ENCODE measurements at regions not wholly inside any gene's neighbourhood (a gene's known extent, or its start where the extent isn't known, plus 50 kb on each side); places are given as distances from the start of the nearest gene placed in this dataset.
"Not testable (repeated sequence)": the region's sequence is repeated elsewhere in the genome, so short reads cannot be mapped to it uniquely, and the experiment has no call there.

DNA sequence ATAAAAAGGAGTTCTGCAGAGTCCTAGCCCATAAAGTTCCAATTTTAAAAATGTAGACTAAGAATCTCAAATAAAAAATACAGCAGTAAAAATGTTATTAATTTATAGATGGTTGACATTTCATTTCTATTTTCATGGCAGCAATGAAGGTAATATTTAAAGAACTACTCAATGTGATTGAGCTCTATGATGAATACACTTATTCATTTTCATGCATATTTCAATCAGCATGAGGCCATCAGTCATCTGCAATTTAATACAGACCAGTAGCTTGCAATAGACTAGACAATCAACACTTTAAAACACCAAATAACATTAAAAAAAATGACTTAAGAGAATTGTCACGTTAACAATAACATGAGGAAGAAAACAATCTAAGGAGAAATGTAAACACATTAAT, 1295.8 kb upstream of the ALCAM start:
- H3K27me3 ChIP-seq: no peaks in the 10 kb centered on the region
- H3K4me1 ChIP-seq: no peaks in the 10 kb centered on the region
- H3K9me3 ChIP-seq: no peaks in the 10 kb centered on the region
- no peak overlapping the region for H3K4me3 ChIP-seq
- no peaks in the 10 kb centered on the region for H3K36me3 ChIP-seq (replicated peaks in 1 of 2; ENCODE audit: insufficient read depth in 1 of 2, low read depth in 2 of 2)
- 43 to 48% methylated on average over 1 of the region's 1 CpG for WGBS, 2 donors
- ATAC-seq (no peak), DNase-seq (no peak)
- no peak for TF ChIP-seq POLR2A (IDR thresholded peaks at IDR 0.05)
- TF ChIP-seq, protein P1, sequence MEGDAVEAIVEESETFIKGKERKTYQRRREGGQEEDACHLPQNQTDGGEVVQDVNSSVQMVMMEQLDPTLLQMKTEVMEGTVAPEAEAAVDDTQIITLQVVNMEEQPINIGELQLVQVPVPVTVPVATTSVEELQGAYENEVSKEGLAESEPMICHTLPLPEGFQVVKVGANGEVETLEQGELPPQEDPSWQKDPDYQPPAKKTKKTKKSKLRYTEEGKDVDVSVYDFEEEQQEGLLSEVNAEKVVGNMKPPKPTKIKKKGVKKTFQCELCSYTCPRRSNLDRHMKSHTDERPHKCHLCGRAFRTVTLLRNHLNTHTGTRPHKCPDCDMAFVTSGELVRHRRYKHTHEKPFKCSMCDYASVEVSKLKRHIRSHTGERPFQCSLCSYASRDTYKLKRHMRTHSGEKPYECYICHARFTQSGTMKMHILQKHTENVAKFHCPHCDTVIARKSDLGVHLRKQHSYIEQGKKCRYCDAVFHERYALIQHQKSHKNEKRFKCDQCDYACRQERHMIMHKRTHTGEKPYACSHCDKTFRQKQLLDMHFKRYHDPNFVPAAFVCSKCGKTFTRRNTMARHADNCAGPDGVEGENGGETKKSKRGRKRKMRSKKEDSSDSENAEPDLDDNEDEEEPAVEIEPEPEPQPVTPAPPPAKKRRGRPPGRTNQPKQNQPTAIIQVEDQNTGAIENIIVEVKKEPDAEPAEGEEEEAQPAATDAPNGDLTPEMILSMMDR (IDR thresholded peaks at IDR 0.05): no peak
- intact Hi-C loops (cut with DNase I): no loop called here
- no peak overlapping the region for H3K27ac ChIP-seq

DNA sequence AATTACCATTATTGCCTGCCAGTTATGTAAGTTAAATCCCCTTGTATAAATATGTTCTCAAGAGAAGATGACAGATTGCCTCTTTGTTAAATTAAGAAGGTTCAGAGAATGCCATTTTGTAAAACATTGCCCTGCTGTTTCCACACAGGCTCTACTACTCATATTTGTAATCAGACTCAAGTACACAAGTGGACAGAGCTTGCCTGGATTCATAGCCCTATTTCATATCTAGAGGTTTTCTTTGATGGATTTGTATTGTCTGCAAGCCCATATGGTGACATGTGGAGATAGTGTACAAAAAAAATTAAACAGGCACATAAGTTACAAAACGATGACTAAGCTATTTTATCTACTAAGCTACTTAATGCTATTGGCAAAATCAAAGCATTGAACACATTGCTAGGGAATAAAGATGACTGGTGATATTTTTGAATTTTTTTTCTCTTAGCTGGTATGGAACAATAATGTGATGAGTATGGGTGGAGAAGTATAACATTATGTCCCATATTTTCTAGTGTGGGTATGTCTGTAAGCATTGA, 1286.6 kb upstream of the ALCAM start:
- Histone ChIP-seq H3K4me3 (no peak overlapping the region), H3K4me1 (no peaks in the 10 kb centered on the region), H3K27ac (no peak overlapping the region), H3K27me3 (no peaks in the 10 kb centered on the region), H3K36me3 (replicated peaks in 1 of 2; ENCODE audit: insufficient read depth in 1 of 2, low read depth in 2 of 2) (no peaks in the 10 kb centered on the region), H3K9me3 (no peaks in the 10 kb centered on the region)
- TF ChIP-seq, protein P1 (IDR thresholded peaks at IDR 0.05): no peak
- TF ChIP-seq POLR2A (IDR thresholded peaks at IDR 0.05): no peak
- DNase-seq (no peak), ATAC-seq (no peak)
- 34 to 39% methylated on average over 1 of the region's 1 CpG for WGBS, 2 donors
- intact Hi-C loops (cut with DNase I): no loop called here

DNA sequence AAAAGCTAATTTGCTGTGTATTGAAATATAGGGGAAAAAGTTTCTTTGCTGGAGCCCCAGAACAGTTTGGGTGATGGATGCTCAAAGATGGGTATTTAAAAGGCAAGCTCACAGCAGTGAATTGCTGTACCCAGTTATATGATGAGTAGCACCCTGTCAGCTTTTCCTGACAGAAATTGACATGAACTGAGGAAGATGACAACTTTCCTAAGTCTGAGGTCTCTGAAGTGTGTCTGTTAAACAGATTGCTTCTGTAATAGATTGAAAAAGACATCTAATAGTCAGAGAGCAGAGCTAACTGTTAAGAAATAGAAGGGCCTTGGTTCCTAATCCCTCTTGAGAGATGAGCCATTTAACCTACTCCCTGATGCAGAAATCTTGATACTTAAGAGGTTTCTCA, 1278.0 kb upstream of the ALCAM start:
- Histone ChIP-seq H3K4me3 (no peak overlapping the region), H3K9me3 (no peaks in the 10 kb centered on the region), H3K27ac (no peak overlapping the region), H3K4me1 (no peaks in the 10 kb centered on the region), H3K36me3 (replicated peaks in 1 of 2; ENCODE audit: insufficient read depth in 1 of 2, low read depth in 2 of 2) (no peaks in the 10 kb centered on the region), H3K27me3 (no peaks in the 10 kb centered on the region)
- intact Hi-C loops (cut with DNase I): no loop called here
- no peak for ATAC-seq
- no peak for DNase-seq
- TF ChIP-seq, protein P1 (IDR thresholded peaks at IDR 0.05): no peak
- TF ChIP-seq POLR2A (IDR thresholded peaks at IDR 0.05): no peak

DNA sequence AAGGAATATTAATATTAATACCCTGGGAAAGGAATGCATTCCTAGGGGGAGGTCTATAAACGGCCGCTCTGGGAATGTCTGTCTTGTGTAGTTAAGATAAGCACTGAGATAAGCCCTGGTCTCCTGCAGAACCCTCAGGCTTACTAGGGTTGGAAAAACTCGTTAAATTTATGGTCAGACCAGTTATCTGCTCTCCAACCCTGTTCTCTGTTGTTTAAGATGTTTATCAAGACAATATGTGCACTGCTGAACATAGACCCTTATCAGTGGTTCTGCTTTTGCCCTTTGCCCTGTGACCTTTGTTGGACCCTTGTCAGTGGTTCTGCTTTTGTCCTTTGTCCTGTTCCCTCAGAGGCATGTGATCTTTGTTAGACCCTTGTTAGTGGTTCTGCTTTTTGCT, 1276.7 kb upstream of the ALCAM start:
- intact Hi-C loops (cut with DNase I); H3K4me1 ChIP-seq; H3K4me3 ChIP-seq; H3K27ac ChIP-seq; H3K9me3 ChIP-seq; ATAC-seq; DNase-seq; H3K27me3 ChIP-seq; H3K36me3 ChIP-seq (replicated peaks in 1 of 2; ENCODE audit: insufficient read depth in 1 of 2, low read depth in 2 of 2): not testable (repeated sequence)
- WGBS, 2 donors: 18 to 23% methylated on average over 3 of the region's 3 CpGs

DNA sequence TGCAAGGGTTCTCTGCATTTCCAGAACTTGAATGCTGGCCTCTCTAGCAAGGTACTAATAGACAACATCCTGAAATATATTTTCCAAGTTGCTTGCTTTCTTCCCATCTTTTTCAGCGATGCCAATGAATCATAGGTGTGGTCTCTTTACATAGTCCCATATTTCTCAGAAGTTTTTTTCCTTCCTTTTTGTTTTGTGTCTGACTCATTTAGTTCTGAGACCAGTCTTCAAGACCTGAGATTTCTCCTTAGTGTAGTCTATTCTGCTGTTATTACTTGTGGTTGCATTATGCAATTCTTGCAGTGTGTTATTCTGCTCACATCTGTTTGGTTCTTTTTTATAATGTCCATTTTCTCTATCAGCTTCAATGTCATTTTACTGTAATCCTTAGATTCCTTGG, 1265.0 kb upstream of the ALCAM start:
- intact Hi-C loops (cut with DNase I): no loop called here
- no peak for ATAC-seq
- H3K9me3 ChIP-seq: no peaks in the 10 kb centered on the region

More for the DNA sequence above, 1265.0 kb upstream of the ALCAM start:
- no peaks in the 10 kb centered on the region for H3K36me3 ChIP-seq (replicated peaks in 1 of 2; ENCODE audit: insufficient read depth in 1 of 2, low read depth in 2 of 2)
- no peak overlapping the region for H3K4me3 ChIP-seq
- no peak overlapping the region for H3K27ac ChIP-seq
- no peaks in the 10 kb centered on the region for H3K4me1 ChIP-seq
- DNase-seq: no peak
- WGBS, 2 donors: 46 to 47% methylated on average over 1 of the region's 1 CpG
- H3K27me3 ChIP-seq: no peaks in the 10 kb centered on the region
- TF ChIP-seq, protein P1 (IDR thresholded peaks at IDR 0.05): no peak
- no peak for TF ChIP-seq POLR2A (IDR thresholded peaks at IDR 0.05)

Data from body of pancreas (tissue), 4 donors.